BJ (cell line): ENCODE measurements at regions not wholly inside any gene's neighbourhood (a gene's known extent, or its start where the extent isn't known, plus 50 kb on each side); places are given as distances from the start of the nearest gene placed in this dataset.

ENCODE experiments used
- CTCF ChIA-PET: fragments of 350-600 bp; formaldehyde crosslinking; extraction: SDS; loops from one replicate; lab custom pipeline; 2021; ENCODE audit warnings: antibody characterized with exemption, inconsistent platforms; lab: Yijun Ruan, JAX
- POLR2A ChIA-PET: fragments of 300-600 bp; sonication (Branson Sonifier 250); formaldehyde crosslinking; extraction: SDS; loops from one replicate; lab custom pipeline; 2021; ENCODE audit warnings: antibody characterized with exemption; lab: Charles Lee
- DNase-seq: peaks from one replicate; pipeline ENCODE4 v3.0.0-alpha.2; 2011; ENCODE audit warnings: low read depth
- H3K27me3 ChIP-seq: 2 replicates; pipeline ENCODE4 v1.6.0; 2011; ENCODE audit warnings: low read length; ENCODE audit not compliant: control insufficient read depth, insufficient read depth
- H3K36me3 ChIP-seq: 2 replicates; pipeline ENCODE4 v1.5.1; 2011; ENCODE audit warnings: low read length; ENCODE audit not compliant: control insufficient read depth, insufficient read depth
- H3K4me3 ChIP-seq: 2 replicates; pipeline ENCODE4 v1.5.1; 2011; ENCODE audit warnings: low read depth, mild to moderate bottlenecking, control low read depth, low read length
- CTCF ChIP-seq: IDR thresholded peaks from 2 replicates; pipeline ENCODE4 v1.5.1; 2011; ENCODE audit warnings: low read depth, mild to moderate bottlenecking, control low read depth, inconsistent platforms, low read length, moderate library complexity; ENCODE audit not compliant: insufficient read depth

GRCh38 chr18:29234751-29235150, 1057.8 kb upstream of the CDH2 start:
- POLR2A ChIA-PET = no interaction called here
- Histone ChIP-seq H3K27me3 (no peaks in the 10 kb centered on the region), H3K36me3 (no peaks in the 10 kb centered on the region), H3K4me3 (no peak overlapping the region)
- DNase-seq = no peak
- TF ChIP-seq CTCF = no peak
- CTCF ChIA-PET = no interaction called here

DNA sequence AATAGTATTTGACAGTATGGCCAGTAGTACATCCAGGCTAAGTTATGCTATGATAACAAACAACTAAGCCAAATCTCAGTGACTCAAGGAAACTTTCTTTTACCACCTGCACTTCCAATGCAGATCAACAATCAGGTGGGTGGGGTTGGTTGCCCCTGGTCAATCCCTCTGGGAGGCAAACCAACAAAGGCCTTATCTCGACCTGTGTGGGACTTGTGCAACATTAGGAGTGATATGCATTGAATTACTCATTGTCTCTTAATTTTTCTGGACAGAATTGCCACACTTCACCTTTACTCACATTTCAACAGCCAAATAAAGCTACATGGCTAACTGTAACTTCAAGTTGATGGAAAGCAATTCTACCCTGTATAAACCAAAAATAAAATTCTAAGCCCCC, 1049.3 kb upstream of the CDH2 start:
- ChIA-PET CTCF (interaction anchor here (0.6 kb wide), 1 partner anchor 100 kb away, joined by 3 read pairs; no protein-coding TSS in a partner anchor), POLR2A (interaction anchor here (0.6 kb wide), 1 partner anchor 171 kb away, joined by 3 read pairs; no protein-coding TSS in a partner anchor)
- DNase-seq = no peak
- no peaks in the 10 kb centered on the region for H3K27me3 ChIP-seq
- H3K4me3 ChIP-seq = no peak overlapping the region
- H3K36me3 ChIP-seq = no peaks in the 10 kb centered on the region
- no peak for TF ChIP-seq CTCF

DNA sequence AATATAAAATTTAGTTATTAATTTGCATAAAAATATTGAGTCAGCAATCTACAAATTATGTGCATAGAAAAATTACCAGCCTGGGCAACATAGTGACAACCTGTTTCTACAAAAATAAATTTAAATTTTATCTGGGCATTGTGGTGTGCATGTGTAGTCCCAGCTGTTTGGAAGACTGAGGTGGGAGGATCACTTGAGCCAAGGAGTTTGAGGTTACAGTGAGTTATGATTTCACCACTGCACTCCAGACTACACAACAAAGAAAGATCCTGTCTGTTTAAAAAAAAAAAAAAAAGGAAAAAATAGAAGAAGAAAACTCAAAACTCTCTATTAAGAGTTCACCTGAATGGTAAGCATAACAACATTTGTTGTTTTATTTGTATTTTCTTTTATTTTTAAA, 1048.4 kb upstream of the CDH2 start:
- no peak for DNase-seq
- H3K36me3 ChIP-seq = no peaks in the 10 kb centered on the region
- TF ChIP-seq CTCF = no peak
- ChIA-PET POLR2A (interaction anchor here (0.6 kb wide), 1 partner anchor 172 kb away, joined by 3 read pairs; no protein-coding TSS in a partner anchor), CTCF (no interaction called here)
- H3K27me3 ChIP-seq = no peaks in the 10 kb centered on the region
- H3K4me3 ChIP-seq = no peak overlapping the region

- POLR2A ChIA-PET = no interaction called here
- no peak for TF ChIP-seq CTCF
- Histone ChIP-seq H3K36me3 (no peaks in the 10 kb centered on the region), H3K27me3 (no peaks in the 10 kb centered on the region), H3K4me3 (no peak overlapping the region)
- CTCF ChIA-PET = interaction anchor here (0.6 to 1.6 kb wide), 3 partner anchors 9 to 38 kb away, joined by 3 to 4 read pairs (median 3); no protein-coding TSS in a partner anchor
- DNase-seq = no peak
Observed at GRCh38 chr18:29218091-29218490, 1041.2 kb upstream of the CDH2 start.

DNA sequence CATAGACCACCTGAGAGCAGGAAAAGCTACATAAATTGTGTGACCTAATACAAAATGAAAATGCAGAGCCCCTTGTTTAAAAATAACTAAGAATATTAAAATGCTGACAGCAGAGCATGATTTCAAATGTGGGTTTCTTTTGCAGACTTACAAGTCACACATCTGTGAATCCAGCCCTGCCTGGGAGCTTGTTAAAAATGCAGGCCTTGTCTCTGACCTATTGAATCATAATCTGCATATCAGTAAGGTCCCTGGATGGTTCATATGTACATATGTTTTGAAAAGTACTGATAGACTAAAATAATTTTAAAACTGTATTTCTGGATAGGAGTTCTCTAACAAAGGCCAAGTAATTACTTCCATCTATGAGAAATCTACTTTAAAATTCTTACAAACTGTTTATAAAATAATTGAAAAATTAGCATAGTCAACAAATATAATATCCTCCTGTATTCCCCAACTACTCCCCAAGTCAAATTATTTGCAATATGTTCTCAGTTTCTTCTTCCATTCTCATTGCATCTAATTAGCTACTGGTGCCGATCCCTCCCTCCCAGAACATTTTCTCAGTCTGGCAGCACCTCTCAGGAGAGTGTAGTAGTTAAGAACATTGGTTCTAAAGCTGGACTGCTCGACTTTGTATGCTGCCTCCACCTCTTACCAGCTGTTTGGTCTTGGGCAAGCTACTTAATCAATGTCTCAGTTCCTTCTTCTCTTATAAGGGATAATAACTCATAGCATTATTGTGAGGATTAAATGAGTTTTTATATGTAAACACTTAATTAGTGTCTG, 1040.4 kb upstream of the CDH2 start:
- H3K36me3 ChIP-seq = no peaks in the 10 kb centered on the region
- no peak for TF ChIP-seq CTCF
- H3K27me3 ChIP-seq = no peaks in the 10 kb centered on the region
- no peak overlapping the region for H3K4me3 ChIP-seq
- no peak for DNase-seq
- ChIA-PET POLR2A (no interaction called here), CTCF (interaction anchor here (0.6 to 1.6 kb wide), 4 partner anchors 8 to 38 kb away, joined by 3 to 4 read pairs (median 3); no protein-coding TSS in a partner anchor)
